HG02884 (cell line): ENCODE measurements at regions not wholly inside any gene's neighbourhood (a gene's known extent, or its start where the extent isn't known, plus 50 kb on each side); places are given as distances from the start of the nearest gene placed in this dataset.

Source experiments
- ATAC-seq: cut with Tn5 transposase; IDR thresholded peaks from one replicate; pipeline ENCODE4 v1.9.1; 2021; ENCODE audit warnings: mild to moderate bottlenecking, moderate library complexity; ENCODE audit not compliant: unreplicated experiment

- peak; percentile 88 for ATAC-seq
These were observed 219.5 kb upstream of the TANK start for GRCh38 chr2:160940699-160941098.

- ATAC-seq: no peak
These were observed 218.9 kb upstream of the TANK start for GRCh38 chr2:160941290-160941846.

- ATAC-seq: no peak
These were observed 217.6 kb upstream of the TANK start for GRCh38 chr2:160942476-160943142.

- no peak for ATAC-seq
These were observed 216.8 kb upstream of the TANK start for GRCh38 chr2:160943414-160943813.

GRCh38 chr2:160952464-160953254, 207.6 kb upstream of the TANK start:
- no peak for ATAC-seq

- ATAC-seq: no peak
These were observed 204.7 kb upstream of the TANK start for GRCh38 chr2:160955578-160955977.

GRCh38 chr2:160956243-160956802, 203.9 kb upstream of the TANK start:
- ATAC-seq: no peak

GRCh38 chr2:160963957-160964356, 196.3 kb upstream of the TANK start:
- ATAC-seq: no peak

GRCh38 chr2:160967523-160967922, 192.7 kb upstream of the TANK start:
- ATAC-seq: no peak

GRCh38 chr2:160968183-160968582, 192.0 kb upstream of the TANK start:
- no peak for ATAC-seq

GRCh38 chr2:160970052-160970965, 189.9 kb upstream of the TANK start:
- no peak for ATAC-seq

- ATAC-seq: no peak
These were observed 186.2 kb upstream of the TANK start for GRCh38 chr2:160973991-160974390.

GRCh38 chr2:160974803-160975202, 185.4 kb upstream of the TANK start:
- no peak for ATAC-seq

GRCh38 chr2:160976797-160977196, 183.4 kb upstream of the TANK start:
- ATAC-seq: no peak

- ATAC-seq: no peak
These were observed 182.9 kb upstream of the TANK start for GRCh38 chr2:160977376-160977775.

- no peak for ATAC-seq
These were observed 182.4 kb upstream of the TANK start for GRCh38 chr2:160977854-160978253.

- ATAC-seq: no peak
These were observed 175.7 kb upstream of the TANK start for GRCh38 chr2:160984426-160985077.

GRCh38 chr2:160989778-160990177, 170.4 kb upstream of the TANK start:
- ATAC-seq: no peak

GRCh38 chr2:160993654-160994061, 166.6 kb upstream of the TANK start:
- ATAC-seq: no peak
